Pancreas (tissue), 10 donors: ENCODE measurements at regions not wholly inside any gene's neighbourhood (a gene's known extent, or its start where the extent isn't known, plus 50 kb on each side); places are given as distances from the start of the nearest gene placed in this dataset.

ENCODE experiments used
- ATAC-seq, 4 donors: fragments of 200-7000 bp; cut with Tn5 transposase; one replicate each; pipeline versions ENCODE4 v1.8.0 to v1.9.1; 2020; ENCODE audit warnings: mild to moderate bottlenecking in 4 of 4, moderate library complexity in 4 of 4
- DNase-seq, 6 donors: peaks; one replicate each; pipeline ENCODE4 v3.0.0-alpha.2; 2020
- FAIRE-seq: peaks from 2 replicates; lab custom pipeline; 2012; peaks lifted over from hg19 to GRCh38; lab: Jason Lieb, UNC
- H3K27ac ChIP-seq, 4 donors: fragments of 200-600 bp; sonication (generic); 1 replicate in 3 of 4; 2 replicates in 1 of 4; pipeline versions ENCODE4 v1.5.0 to v1.8.0; 2020
- H3K27me3 ChIP-seq, 4 donors: fragments of 200-600 bp; one replicate each; pipeline ENCODE4 v1.8.0; 2021
- H3K36me3 ChIP-seq, 3 donors: fragments of 200-600 bp; sonication (generic) in 1 of 3; one replicate each; pipeline versions ENCODE4 v1.5.0 to v1.8.0; 2020 to 2021
- H3K4me1 ChIP-seq, 3 donors: fragments of 200-600 bp; one replicate each; pipeline ENCODE4 v1.8.0; 2021
- H3K4me3 ChIP-seq, 4 donors: fragments of 200-600 bp; sonication (generic) in 2 of 4; one replicate each; pipeline versions ENCODE4 v1.5.0 to v1.8.0; 2020 to 2021
- H3K9me3 ChIP-seq, 4 donors: fragments of 200-600 bp; one replicate each; pipeline ENCODE4 v1.8.0; 2021
- WGBS, 2 donors: extraction: QIAGEN DNeasy Blood & Tissue Kit; methylation state at CpG; one replicate each; pipeline ENCODE4 v1.1.7; 2013; 5-methylcytosine and 5-hydroxymethylcytosine counted together
- intact Hi-C, 3 donors: fragments of 100-400 bp; cut with DNase I; formaldehyde crosslinking; loops; one replicate each; pipeline versions ENCODE4 v1.11.1 to v1.14.2; 2022
- TF ChIP-seq, protein P1 (sequence below), 4 donors: fragments of 200-600 bp; sonication (generic) in 3 of 4; IDR thresholded peaks; one replicate each; pipeline versions ENCODE4 v1.5.0 to v1.8.0; 2021; ENCODE audit warnings: antibody characterized with exemption in 4 of 4
- donor health status: healthy with polysubstance abuse.
- donor health status: DM: no; HTN: no; CAD: no; lungs with moderate emphysema.
- donor health status: DM: no; HTN: no; CAD: no.
- donor health status: control.
- donor health status: control.
- donor health status: Bipolar disorder and iron deficiency.
- donor health status: DM: yes; HTN: yes; CAD: no.
- donor health status: DM: no; HTN: no; CAD: no.
- donor health status: DM: no; HTN: no; CAD: no.
- donor health status: DM: yes; HTN: yes; CAD: no.

GRCh38 chr21:16005996-16006395 is 276.2 kb downstream of the USP25 start:
- Histone ChIP-seq H3K4me1 (no peaks in the 10 kb centered on the region), H3K27me3 (no peaks in the 10 kb centered on the region), H3K27ac (no peak overlapping the region), H3K36me3 (no peaks in the 10 kb centered on the region), H3K4me3 (no peak overlapping the region), H3K9me3 (no peaks in the 10 kb centered on the region)
- WGBS, 2 donors, result 78 to 93% methylated on average over 1 of the region's 1 CpG
- TF ChIP-seq, protein P1, sequence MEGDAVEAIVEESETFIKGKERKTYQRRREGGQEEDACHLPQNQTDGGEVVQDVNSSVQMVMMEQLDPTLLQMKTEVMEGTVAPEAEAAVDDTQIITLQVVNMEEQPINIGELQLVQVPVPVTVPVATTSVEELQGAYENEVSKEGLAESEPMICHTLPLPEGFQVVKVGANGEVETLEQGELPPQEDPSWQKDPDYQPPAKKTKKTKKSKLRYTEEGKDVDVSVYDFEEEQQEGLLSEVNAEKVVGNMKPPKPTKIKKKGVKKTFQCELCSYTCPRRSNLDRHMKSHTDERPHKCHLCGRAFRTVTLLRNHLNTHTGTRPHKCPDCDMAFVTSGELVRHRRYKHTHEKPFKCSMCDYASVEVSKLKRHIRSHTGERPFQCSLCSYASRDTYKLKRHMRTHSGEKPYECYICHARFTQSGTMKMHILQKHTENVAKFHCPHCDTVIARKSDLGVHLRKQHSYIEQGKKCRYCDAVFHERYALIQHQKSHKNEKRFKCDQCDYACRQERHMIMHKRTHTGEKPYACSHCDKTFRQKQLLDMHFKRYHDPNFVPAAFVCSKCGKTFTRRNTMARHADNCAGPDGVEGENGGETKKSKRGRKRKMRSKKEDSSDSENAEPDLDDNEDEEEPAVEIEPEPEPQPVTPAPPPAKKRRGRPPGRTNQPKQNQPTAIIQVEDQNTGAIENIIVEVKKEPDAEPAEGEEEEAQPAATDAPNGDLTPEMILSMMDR (IDR thresholded peaks at IDR 0.05), result no peak
- ATAC-seq, result no peak
- FAIRE-seq, result no peak
- DNase-seq, result no peak
- intact Hi-C loops, result no loop called here

DNA sequence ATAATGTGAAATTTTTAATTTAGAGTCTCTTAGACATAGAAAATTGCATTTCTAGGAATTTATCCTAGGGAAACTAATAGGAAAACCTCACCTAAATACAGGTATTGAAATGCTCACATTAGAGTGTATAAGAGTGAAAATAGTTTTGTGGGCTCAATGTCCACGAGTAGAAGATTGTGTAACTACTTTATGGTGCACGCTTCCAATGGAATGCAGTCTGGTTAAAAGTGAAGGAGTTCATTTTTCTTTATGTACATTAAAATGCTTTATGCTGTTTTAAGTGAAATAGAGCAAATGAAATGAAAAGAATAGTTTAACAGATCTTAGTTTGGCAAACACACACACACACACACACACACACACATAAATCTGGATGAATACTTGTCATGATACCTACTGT is 278.2 kb downstream of the USP25 start:
- intact Hi-C loops, result no loop called here
- DNase-seq, result no peak
- FAIRE-seq, result no peak
- no peak overlapping the region for H3K27ac ChIP-seq
- no peak for ATAC-seq
- H3K27me3 ChIP-seq, result no peaks in the 10 kb centered on the region
- H3K36me3 ChIP-seq, result no peaks in the 10 kb centered on the region
- H3K9me3 ChIP-seq, result no peaks in the 10 kb centered on the region
- H3K4me3 ChIP-seq, result no peak overlapping the region
- TF ChIP-seq, protein P1 (IDR thresholded peaks at IDR 0.05), result no peak
- no peaks in the 10 kb centered on the region for H3K4me1 ChIP-seq
- WGBS, 2 donors, result 45 to 51% methylated on average over 2 of the region's 2 CpGs

DNA sequence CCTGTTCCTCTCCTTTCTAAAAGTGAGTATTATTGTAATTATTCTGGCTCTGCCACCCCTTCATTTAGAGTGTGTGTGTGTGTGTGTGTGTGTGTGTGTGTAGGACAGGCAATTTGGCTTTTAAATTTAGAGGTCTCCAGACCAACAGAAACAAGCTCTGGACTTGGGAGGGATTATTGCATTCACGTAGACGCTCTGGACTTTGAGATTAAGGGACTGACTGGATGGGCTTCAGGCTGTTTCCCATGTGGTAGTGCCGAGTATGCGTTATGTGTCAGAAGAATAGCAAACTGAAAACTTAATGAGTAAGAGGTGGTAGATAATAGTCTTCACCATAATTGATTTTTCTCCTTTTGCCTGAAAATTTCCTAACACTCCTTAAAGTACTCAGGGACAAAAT is 281.9 kb downstream of the USP25 start:
- H3K9me3 ChIP-seq, result no peaks in the 10 kb centered on the region

DNA sequence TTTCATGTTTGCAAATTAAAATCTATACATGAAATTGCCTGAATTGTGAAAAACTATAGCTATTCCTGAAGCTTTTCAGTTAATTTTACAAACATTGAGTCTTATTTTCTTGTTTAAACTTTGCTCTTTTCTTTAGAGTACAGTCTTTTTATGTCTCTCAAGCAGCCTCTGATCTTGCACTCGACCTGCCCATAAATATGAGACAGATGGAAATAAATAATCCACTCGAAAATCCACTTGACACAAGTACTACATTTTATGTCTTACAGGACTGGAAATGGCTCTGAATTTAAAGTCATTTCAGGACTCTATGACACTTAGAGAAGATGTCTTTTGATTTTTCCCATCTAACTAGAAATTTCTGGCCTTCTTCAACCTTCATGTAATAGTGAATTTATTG is 283.8 kb downstream of the USP25 start:
- Histone ChIP-seq H3K36me3 (no peaks in the 10 kb centered on the region), H3K4me1 (no peaks in the 10 kb centered on the region), H3K9me3 (no peaks in the 10 kb centered on the region), H3K27ac (no peak overlapping the region), H3K27me3 (no peaks in the 10 kb centered on the region), H3K4me3 (no peak overlapping the region)
- intact Hi-C loops, result no loop called here
- no peak for DNase-seq
- ATAC-seq, result no peak
- FAIRE-seq, result no peak
- TF ChIP-seq, protein P1 (IDR thresholded peaks at IDR 0.05), result no peak
- WGBS, 2 donors, result 26 to 28% methylated on average over 2 of the region's 2 CpGs

More for the DNA sequence above, 281.9 kb downstream of the USP25 start:
- DNase-seq (no peak), ATAC-seq (no peak), FAIRE-seq (no peak)
- no peaks in the 10 kb centered on the region for H3K27me3 ChIP-seq
- H3K27ac ChIP-seq, result no peak overlapping the region
- H3K4me3 ChIP-seq, result no peak overlapping the region
- 60 to 61% methylated on average over 4 of the region's 4 CpGs for WGBS, 2 donors
- TF ChIP-seq, protein P1 (IDR thresholded peaks at IDR 0.05), result no peak
- no peaks in the 10 kb centered on the region for H3K4me1 ChIP-seq
- intact Hi-C loops, result no loop called here
- H3K36me3 ChIP-seq, result no peaks in the 10 kb centered on the region

DNA sequence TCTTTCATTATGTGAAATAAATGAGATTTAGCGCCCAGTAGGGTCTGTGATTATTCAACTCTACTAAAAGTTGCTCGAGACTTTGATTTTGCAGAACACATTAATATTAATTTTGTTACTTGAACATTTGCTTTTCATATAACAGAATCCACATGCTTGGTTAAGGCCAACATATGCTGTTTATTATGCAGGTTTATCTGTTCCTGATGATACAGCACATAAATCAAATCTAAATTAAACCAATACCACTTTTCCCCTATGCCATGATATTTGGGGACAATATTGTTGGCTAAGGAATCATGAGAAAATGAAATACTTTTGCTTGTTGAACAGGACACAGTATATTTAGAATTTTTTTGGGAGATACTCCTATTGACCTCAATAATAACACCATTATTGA is 291.1 kb downstream of the USP25 start:
- no peaks in the 10 kb centered on the region for H3K4me1 ChIP-seq
- TF ChIP-seq, protein P1 (IDR thresholded peaks at IDR 0.05), result no peak
- no peak for DNase-seq
- no peaks in the 10 kb centered on the region for H3K27me3 ChIP-seq
- H3K36me3 ChIP-seq, result no peaks in the 10 kb centered on the region
- no peaks in the 10 kb centered on the region for H3K9me3 ChIP-seq
- intact Hi-C loops, result no loop called here
- FAIRE-seq, result no peak
- H3K4me3 ChIP-seq, result no peak overlapping the region
- no peak for ATAC-seq
- 58 to 61% methylated on average over 2 of the region's 2 CpGs for WGBS, 2 donors
- no peak overlapping the region for H3K27ac ChIP-seq
